IgD-negative memory B cell (primary cell): ENCODE measurements at regions not wholly inside any gene's neighbourhood (a gene's known extent, or its start where the extent isn't known, plus 50 kb on each side); places are given as distances from the start of the nearest gene placed in this dataset.

ENCODE experiments used
- H3K27ac Mint-ChIP-seq, 3 donors: one replicate each; pipeline ENCODE4 v1.8.0; 2020 to 2022; ENCODE audit warnings: mild to moderate bottlenecking in 3 of 3, mixed read lengths in 3 of 3, moderate library complexity in 1 of 3
- H3K27me3 Mint-ChIP-seq: one replicate; pipeline ENCODE4 v1.8.0; 2021; ENCODE audit warnings: mixed read lengths
- H3K36me3 Mint-ChIP-seq: one replicate; pipeline ENCODE4 v1.8.0; 2020; ENCODE audit warnings: mild to moderate bottlenecking, mixed read lengths
- H3K4me1 Mint-ChIP-seq, 3 donors: one replicate each; pipeline ENCODE4 v1.8.0; 2020 to 2022; ENCODE audit warnings: mixed read lengths in 3 of 3, mild to moderate bottlenecking in 1 of 3
- H3K4me3 Mint-ChIP-seq, 4 donors: one replicate each; pipeline ENCODE4 v1.8.0; 2020 to 2022; ENCODE audit warnings: mild to moderate bottlenecking in 4 of 4, mixed read lengths in 4 of 4, moderate library complexity in 3 of 4
- H3K9me3 Mint-ChIP-seq, 3 donors: one replicate each; pipeline ENCODE4 v1.8.0; 2020 to 2021; ENCODE audit warnings: mixed read lengths in 3 of 3, mild to moderate bottlenecking in 1 of 3

GRCh38 chr9:105854783-105855724 lies 160.7 kb downstream of the TMEM38B start:
- peaks cover 3 to 15% (median 10%) of the 10 kb centered on the region in 3 donors for H3K9me3 Mint-ChIP-seq
- H3K4me1 Mint-ChIP-seq = peaks cover 11 to 21% (median 12%) of the 10 kb centered on the region in 3 donors
- peaks cover 2% of the 10 kb centered on the region for H3K36me3 Mint-ChIP-seq
- H3K27ac Mint-ChIP-seq = no peak overlapping the region
- no peak overlapping the region for H3K4me3 Mint-ChIP-seq
- H3K27me3 Mint-ChIP-seq = no peaks in the 10 kb centered on the region

DNA sequence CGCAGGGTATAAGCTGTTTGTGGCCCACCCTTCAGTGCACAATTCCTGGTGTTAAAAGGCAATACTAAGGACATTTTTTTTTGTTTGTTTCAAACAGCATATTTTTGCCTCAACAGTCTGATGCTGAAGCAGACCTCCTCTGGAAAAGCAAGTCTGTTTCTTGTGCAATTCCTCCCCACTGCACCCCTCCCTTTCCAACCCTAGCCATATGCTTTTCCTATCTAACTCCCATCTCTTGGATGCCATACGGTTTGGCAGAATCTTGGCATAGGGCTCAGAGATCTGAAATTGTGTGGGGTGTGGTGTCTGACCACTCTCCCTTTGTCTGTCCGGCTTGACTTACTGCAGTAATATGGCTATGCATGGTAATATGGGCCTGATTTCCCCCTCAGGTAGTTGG lies 161.6 kb downstream of the TMEM38B start:
- H3K27me3 Mint-ChIP-seq = no peaks in the 10 kb centered on the region
- H3K9me3 Mint-ChIP-seq = peaks cover 3 to 11% (median 10%) of the 10 kb centered on the region in 3 donors
- peaks cover 2% of the 10 kb centered on the region for H3K36me3 Mint-ChIP-seq
- no peak overlapping the region for H3K27ac Mint-ChIP-seq
- no peak overlapping the region for H3K4me3 Mint-ChIP-seq
- H3K4me1 Mint-ChIP-seq = peaks cover 11 to 21% (median 12%) of the 10 kb centered on the region in 3 donors

GRCh38 chr9:105858006-105858690 lies 163.8 kb downstream of the TMEM38B start:
- H3K9me3 Mint-ChIP-seq = peaks cover 0 to 7% (median 7%) of the 10 kb centered on the region in 3 donors

GRCh38 chr9:105858877-105859276 lies 164.5 kb downstream of the TMEM38B start:
- H3K36me3 Mint-ChIP-seq = peaks cover 2% of the 10 kb centered on the region
- H3K27ac Mint-ChIP-seq = peak overlapping the region in 1 of 3 donors; percentile 2
- peaks cover 11 to 21% (median 12%) of the 10 kb centered on the region in 3 donors for H3K4me1 Mint-ChIP-seq
- no peak overlapping the region for H3K4me3 Mint-ChIP-seq
- peaks cover 0 to 7% (median 7%) of the 10 kb centered on the region in 3 donors for H3K9me3 Mint-ChIP-seq
- no peaks in the 10 kb centered on the region for H3K27me3 Mint-ChIP-seq

More at GRCh38 chr9:105858006-105858690, 163.8 kb downstream of the TMEM38B start:
- peak overlapping the region in 2 of 4 donors; percentile 25 to 74 for H3K4me3 Mint-ChIP-seq
- H3K27ac Mint-ChIP-seq = no peak overlapping the region
- peaks cover 2% of the 10 kb centered on the region for H3K36me3 Mint-ChIP-seq
- H3K4me1 Mint-ChIP-seq = peaks cover 11 to 21% (median 12%) of the 10 kb centered on the region in 3 donors
- no peaks in the 10 kb centered on the region for H3K27me3 Mint-ChIP-seq

GRCh38 chr9:105859428-105860091 lies 165.2 kb downstream of the TMEM38B start:
- Mint-ChIP-seq H3K36me3 (peaks cover 2% of the 10 kb centered on the region), H3K27me3 (no peaks in the 10 kb centered on the region), H3K27ac (peak overlapping the region; percentile 21 to 59 (median 57)), H3K4me3 (peak overlapping the region in 2 of 4 donors; percentile 69 to 77), H3K4me1 (peaks cover 11 to 21% (median 12%) of the 10 kb centered on the region in 3 donors), H3K9me3 (peaks cover 0 to 7% (median 7%) of the 10 kb centered on the region in 3 donors)

- no peak overlapping the region for H3K4me3 Mint-ChIP-seq
- H3K36me3 Mint-ChIP-seq = peaks cover 2% of the 10 kb centered on the region
Observed at GRCh38 chr9:105860516-105860915, 166.2 kb downstream of the TMEM38B start.

GRCh38 chr9:105861972-105862371 lies 167.6 kb downstream of the TMEM38B start:
- Mint-ChIP-seq H3K27me3 (peaks cover 2% of the 10 kb centered on the region), H3K9me3 (peaks cover 0 to 7% (median 7%) of the 10 kb centered on the region in 3 donors), H3K36me3 (peaks cover 2% of the 10 kb centered on the region), H3K27ac (no peak overlapping the region), H3K4me1 (peaks cover 11 to 21% (median 12%) of the 10 kb centered on the region in 3 donors), H3K4me3 (no peak overlapping the region)

More at GRCh38 chr9:105860516-105860915, 166.2 kb downstream of the TMEM38B start:
- H3K4me1 Mint-ChIP-seq = peaks cover 11 to 21% (median 12%) of the 10 kb centered on the region in 3 donors
- H3K27ac Mint-ChIP-seq = peak overlapping the region in 2 of 3 donors; percentile 34 to 77
- peaks cover 0 to 7% (median 7%) of the 10 kb centered on the region in 3 donors for H3K9me3 Mint-ChIP-seq
- no peaks in the 10 kb centered on the region for H3K27me3 Mint-ChIP-seq

DNA sequence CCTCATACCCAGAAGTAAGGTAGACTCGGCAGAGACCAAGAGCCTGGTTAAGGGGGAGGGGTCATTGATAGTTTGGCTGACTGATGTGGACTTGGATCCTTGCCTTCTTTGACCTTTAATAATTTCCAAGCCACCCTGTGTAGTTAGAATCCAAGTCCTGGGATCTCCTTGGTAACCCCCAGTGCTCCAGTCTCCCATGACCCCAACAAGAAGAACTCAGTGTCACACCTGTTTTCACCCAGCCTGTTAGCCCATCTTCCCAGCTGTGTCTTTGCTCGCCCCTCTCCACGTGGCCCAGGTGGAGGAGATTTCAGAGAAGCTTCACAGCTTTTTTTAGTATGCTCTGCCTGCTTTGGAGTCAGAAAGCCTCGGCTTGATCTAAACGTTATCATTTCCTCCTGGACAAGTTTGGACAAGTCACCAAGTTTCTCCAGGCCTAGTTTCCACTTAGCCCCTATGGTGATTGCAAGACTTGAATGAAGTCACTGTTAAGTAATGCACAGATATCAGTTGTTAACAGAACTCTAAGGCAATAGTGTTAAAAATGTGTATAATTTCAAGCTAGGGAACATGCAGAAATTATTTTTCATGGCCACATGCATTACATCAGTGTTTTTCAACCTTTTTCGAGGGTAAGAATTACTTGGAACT lies 170.0 kb downstream of the TMEM38B start:
- H3K4me3 Mint-ChIP-seq = no peak overlapping the region
- peaks cover 8% of the 10 kb centered on the region for H3K27me3 Mint-ChIP-seq
- peaks cover 0 to 5% (median 2%) of the 10 kb centered on the region in 3 donors for H3K4me1 Mint-ChIP-seq
- peak overlapping the region in 1 of 3 donors; percentile 20 for H3K27ac Mint-ChIP-seq
- peaks cover 2% of the 10 kb centered on the region for H3K36me3 Mint-ChIP-seq
- peaks cover 0 to 8% (median 4%) of the 10 kb centered on the region in 3 donors for H3K9me3 Mint-ChIP-seq

DNA sequence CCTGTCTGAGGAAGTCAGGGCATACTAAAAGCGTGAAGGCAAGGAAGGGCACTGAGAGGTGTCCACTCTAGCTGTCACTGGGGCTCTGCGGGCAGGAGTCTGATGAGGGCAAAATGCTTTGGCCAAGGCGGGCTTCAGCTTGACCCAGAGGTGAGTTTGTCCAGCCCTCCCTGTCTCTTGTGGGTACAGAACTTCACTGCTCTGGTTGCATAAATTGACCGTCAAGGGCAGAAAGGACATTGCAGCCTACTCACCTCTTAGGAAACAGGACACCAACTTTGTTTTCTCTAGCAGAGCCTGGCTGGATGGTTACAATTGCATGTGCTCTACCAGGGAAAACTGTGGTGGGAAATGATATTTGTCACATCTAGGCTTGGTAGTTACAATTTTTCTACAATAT lies 170.9 kb downstream of the TMEM38B start:
- H3K27ac Mint-ChIP-seq = no peak overlapping the region
- H3K4me3 Mint-ChIP-seq = no peak overlapping the region
- H3K36me3 Mint-ChIP-seq = no peaks in the 10 kb centered on the region
- no peaks in the 10 kb centered on the region for H3K4me1 Mint-ChIP-seq
- H3K9me3 Mint-ChIP-seq = peaks cover 0 to 5% (median 0%) of the 10 kb centered on the region in 3 donors
- H3K27me3 Mint-ChIP-seq = peaks cover 9% of the 10 kb centered on the region

GRCh38 chr9:105871540-105871939 lies 177.2 kb downstream of the TMEM38B start:
- no peaks in the 10 kb centered on the region for H3K36me3 Mint-ChIP-seq
- no peaks in the 10 kb centered on the region for H3K4me1 Mint-ChIP-seq
- peaks cover 0 to 5% (median 0%) of the 10 kb centered on the region in 3 donors for H3K9me3 Mint-ChIP-seq
- peaks cover 8% of the 10 kb centered on the region for H3K27me3 Mint-ChIP-seq
- H3K4me3 Mint-ChIP-seq = no peak overlapping the region
- H3K27ac Mint-ChIP-seq = no peak overlapping the region

DNA sequence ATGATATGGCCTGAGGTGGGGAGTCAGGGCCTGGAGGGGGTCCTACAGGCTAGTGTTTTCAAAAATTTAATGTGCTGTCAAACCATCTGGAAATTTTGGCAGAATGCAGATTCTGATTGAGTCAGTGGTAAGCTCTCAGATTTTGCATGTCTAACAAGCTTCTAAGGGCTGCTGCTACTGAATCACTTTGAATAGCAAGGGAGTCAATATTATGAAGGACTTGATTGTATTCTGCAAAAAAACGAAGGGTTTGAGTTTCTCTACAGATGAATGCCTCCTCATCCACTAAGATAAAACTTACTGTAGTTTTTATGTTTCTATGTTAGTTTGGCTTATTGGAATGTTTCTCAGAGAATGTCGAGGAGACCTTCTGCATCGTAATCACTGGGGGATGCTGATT lies 179.5 kb downstream of the TMEM38B start:
- H3K4me3 Mint-ChIP-seq = no peak overlapping the region

GRCh38 chr9:105877721-105878120 lies 183.4 kb downstream of the TMEM38B start:
- no peak overlapping the region for H3K27ac Mint-ChIP-seq

More for the DNA sequence above, 179.5 kb downstream of the TMEM38B start:
- Mint-ChIP-seq H3K27ac (no peak overlapping the region), H3K36me3 (no peaks in the 10 kb centered on the region), H3K4me1 (peaks cover 0 to 11% (median 0%) of the 10 kb centered on the region in 3 donors), H3K9me3 (no peaks in the 10 kb centered on the region), H3K27me3 (peaks cover 4% of the 10 kb centered on the region)

GRCh38 chr9:105879181-105879580 lies 184.8 kb downstream of the TMEM38B start:
- no peak overlapping the region for H3K27ac Mint-ChIP-seq

More at GRCh38 chr9:105877721-105878120, 183.4 kb downstream of the TMEM38B start:
- Mint-ChIP-seq H3K4me1 (peaks cover 0 to 14% (median 6%) of the 10 kb centered on the region in 3 donors), H3K27me3 (peaks cover 5% of the 10 kb centered on the region), H3K4me3 (no peak overlapping the region), H3K36me3 (no peaks in the 10 kb centered on the region), H3K9me3 (no peaks in the 10 kb centered on the region)

GRCh38 chr9:105880517-105880916 lies 186.2 kb downstream of the TMEM38B start:
- Mint-ChIP-seq H3K27ac (no peak overlapping the region), H3K36me3 (no peaks in the 10 kb centered on the region), H3K4me3 (no peak overlapping the region), H3K4me1 (peaks cover 0 to 14% (median 6%) of the 10 kb centered on the region in 3 donors), H3K27me3 (peaks cover 5% of the 10 kb centered on the region), H3K9me3 (no peaks in the 10 kb centered on the region)

More at GRCh38 chr9:105879181-105879580, 184.8 kb downstream of the TMEM38B start:
- Mint-ChIP-seq H3K27me3 (peaks cover 5% of the 10 kb centered on the region), H3K4me3 (no peak overlapping the region), H3K4me1 (peaks cover 0 to 14% (median 6%) of the 10 kb centered on the region in 3 donors), H3K9me3 (no peaks in the 10 kb centered on the region), H3K36me3 (no peaks in the 10 kb centered on the region)
